Transverse colon (tissue), 3 donors: ENCODE measurements at regions not wholly inside any gene's neighbourhood (a gene's known extent, or its start where the extent isn't known, plus 50 kb on each side); places are given as distances from the start of the nearest gene placed in this dataset.

Experiments
- CTCF ChIP-seq, 5 experiments: fragments of 200-600 bp in 3 of 5; fragments of 450-650 bp in 2 of 5; sonication (generic) in 3 of 5; IDR thresholded peaks; 1 replicate in 2 of 5; 2 replicates in 3 of 5; pipeline ENCODE4 v1.5.1; 2016 to 2017; ENCODE audit warnings: antibody characterized with exemption in 5 of 5, inconsistent platforms in 3 of 5, mild to moderate bottlenecking in 2 of 5, moderate library complexity in 1 of 5
- EP300 ChIP-seq: sonication (generic); formaldehyde crosslinking; IDR thresholded peaks from one replicate; pipeline ENCODE4 v1.6.1; 2017; ENCODE audit warnings: antibody characterized with exemption, low read depth

GRCh38 chr5:54873691-54874090 is 111.7 kb downstream of the ESM1 start:
- TF ChIP-seq CTCF (IDR thresholded peaks at IDR 0.05) (no peak), EP300 (no peak)
